ENCODE measurements at regions not wholly inside any gene's neighbourhood (a gene's known extent, or its start where the extent isn't known, plus 50 kb on each side); places are given as distances from the start of the nearest gene placed in this dataset.

DNA sequence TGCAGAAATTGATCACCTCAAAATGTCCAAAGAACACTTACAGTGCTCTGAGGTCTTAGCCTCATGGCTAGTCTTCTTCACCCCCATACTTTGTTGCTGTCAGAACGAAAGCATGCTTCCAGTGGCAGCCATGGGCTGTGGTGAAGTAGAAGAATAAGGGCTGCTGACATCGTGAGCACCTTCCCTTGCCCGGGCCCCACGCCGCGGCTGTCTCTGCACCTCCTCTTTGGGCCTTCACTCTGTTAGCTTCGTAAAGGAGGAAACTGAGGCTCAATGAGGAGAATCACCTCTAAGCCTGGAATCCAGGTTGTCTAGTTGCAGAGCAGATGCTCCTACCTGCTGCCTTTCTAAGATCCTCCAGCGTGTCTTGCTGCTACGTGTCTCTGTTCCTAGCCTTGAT is 139.5 kb upstream of the SLC28A3 start:
- TF ChIP-seq GATA3 (IDR thresholded peaks at IDR 0.05; ENCODE audit: low read depth, low read length): no peak
- no peak for TF ChIP-seq GATA2 (IDR thresholded peaks at IDR 0.05; ENCODE audit: low read depth, low read length)

DNA sequence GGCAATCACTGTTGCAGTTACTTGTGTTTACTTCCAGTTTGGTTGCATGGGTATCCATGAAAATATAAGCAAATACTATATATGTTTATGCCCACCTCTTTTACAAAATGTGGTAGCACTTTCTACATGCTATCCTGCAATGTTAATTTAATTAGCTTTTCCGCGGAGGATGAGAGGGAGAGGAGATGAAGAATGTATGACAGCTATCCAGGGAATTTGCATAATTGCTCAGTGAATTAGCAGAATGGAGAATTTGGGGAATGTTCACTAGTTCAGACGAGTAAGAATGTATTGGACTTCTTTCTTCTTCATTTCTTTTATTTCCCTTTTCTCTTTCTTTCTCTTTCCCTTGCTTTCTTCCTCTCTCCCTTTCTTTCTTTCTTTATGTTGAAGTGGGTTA is 140.7 kb upstream of the SLC28A3 start:
- TF ChIP-seq GATA2 (IDR thresholded peaks at IDR 0.05; ENCODE audit: low read depth, low read length) (no peak), GATA3 (IDR thresholded peaks at IDR 0.05; ENCODE audit: low read depth, low read length) (no peak)

DNA sequence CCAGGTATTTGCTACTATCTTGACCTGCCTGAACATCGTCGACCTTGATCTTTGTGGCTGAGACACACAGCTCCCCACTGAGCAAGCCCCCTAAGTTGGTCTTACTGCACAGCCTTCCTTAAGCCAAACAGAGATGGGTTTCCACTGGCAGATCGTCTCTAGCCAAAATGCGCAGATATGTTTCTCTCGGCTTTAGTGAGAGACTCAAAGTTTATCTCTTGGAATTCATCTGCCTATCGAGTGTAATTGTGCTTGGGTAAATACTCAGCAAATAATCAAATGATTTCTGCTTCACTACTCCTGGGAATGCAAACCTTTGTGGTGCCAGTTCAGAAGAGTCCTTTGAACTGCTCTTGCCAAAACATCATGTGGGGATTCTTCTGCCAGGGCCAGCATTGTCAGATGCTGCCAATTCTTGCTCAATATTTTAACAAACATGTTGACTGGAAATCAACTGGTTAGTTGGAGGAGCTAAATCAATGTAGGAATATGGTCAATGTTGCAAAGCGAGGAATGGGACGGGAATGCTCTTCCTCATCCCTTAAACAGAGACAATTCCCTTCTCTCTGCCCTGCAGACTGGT is 141.2 kb upstream of the SLC28A3 start:
- TF ChIP-seq GATA3 (IDR thresholded peaks at IDR 0.05; ENCODE audit: low read depth, low read length) (no peak), GATA2 (IDR thresholded peaks at IDR 0.05; ENCODE audit: low read depth, low read length) (no peak)

DNA sequence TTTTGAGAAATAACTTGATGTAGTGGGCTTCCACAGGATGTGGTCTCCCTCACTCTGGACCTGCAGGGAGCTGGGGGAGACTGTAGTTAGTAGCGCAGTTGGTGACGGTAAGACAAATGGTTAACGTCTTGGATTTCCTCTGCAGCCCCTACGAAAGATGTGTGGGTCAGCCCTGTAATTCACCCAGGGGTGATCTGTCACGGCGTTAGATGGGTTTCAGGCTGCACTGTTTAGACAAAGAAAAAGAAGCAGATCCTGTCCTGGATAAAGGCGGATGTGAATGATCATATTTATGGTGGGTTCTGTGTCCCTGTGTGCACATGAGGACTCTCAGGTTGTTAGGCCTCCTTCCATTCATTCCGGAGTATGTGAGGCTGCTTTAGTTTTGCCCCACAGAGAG is 142.0 kb upstream of the SLC28A3 start:
- no peak for TF ChIP-seq GATA2 (IDR thresholded peaks at IDR 0.05; ENCODE audit: low read depth, low read length)
- no peak for TF ChIP-seq GATA3 (IDR thresholded peaks at IDR 0.05; ENCODE audit: low read depth, low read length)

DNA sequence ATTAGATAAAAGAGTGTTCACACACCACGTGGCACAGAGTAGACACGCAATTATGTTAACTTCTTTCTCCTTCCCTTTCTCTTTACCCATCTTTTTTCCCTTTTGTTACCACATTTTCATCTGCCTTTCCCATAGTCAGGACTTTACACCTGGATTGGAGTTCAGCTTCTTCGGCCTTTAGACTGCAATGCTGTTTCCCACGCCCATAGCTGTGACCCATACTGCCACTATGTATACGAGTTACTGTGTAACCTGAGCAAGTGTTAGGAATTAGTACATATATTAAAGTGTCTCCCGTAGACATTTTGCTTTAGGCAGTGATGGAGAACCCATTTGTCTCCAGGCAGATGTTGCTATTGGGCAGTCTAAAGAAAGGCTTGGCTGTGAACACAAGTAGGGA is 143.6 kb upstream of the SLC28A3 start:
- TF ChIP-seq GATA2 (IDR thresholded peaks at IDR 0.05; ENCODE audit: low read depth, low read length) (no peak), GATA3 (IDR thresholded peaks at IDR 0.05; ENCODE audit: low read depth, low read length) (no peak)

DNA sequence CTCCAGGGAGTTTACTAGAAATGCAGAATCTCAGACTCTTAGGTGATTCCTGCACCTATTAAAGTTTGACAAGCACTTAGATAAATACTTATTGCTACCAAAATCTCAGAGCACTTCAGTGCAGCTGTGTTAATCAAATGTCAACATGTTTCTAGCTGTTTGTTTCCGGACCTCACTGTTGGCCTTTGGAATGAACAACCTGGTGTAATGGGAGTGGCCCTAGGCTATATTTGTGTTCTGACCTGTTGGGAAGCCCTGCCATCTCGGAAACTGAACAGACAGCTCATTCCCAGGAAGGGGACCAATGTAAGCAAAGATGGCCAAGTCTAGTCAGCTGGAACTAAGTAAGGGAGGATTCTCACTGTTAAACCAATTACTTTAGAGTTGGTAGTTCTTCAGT is 145.0 kb upstream of the SLC28A3 start:
- TF ChIP-seq GATA3 (IDR thresholded peaks at IDR 0.05; ENCODE audit: low read depth, low read length) (no peak), GATA2 (IDR thresholded peaks at IDR 0.05; ENCODE audit: low read depth, low read length) (no peak)

DNA sequence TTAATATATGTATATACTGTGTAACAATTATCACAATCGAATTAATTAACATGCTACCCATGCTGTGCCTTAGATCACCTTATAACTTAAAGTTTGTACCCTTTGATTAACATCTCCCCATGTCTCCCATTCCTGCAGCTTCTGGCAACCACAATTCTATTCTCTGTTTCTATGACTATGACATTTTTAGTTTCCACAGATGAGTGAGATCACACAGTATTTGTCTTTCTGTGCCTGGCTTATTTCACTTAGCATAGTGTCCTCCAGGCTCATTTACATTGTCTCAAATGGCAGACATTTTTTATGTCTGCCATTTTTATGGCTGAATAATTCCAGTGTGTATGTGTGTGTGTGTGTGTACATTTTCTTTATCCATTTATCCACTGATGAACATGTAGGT is 146.1 kb upstream of the SLC28A3 start:
- TF ChIP-seq GATA2 (IDR thresholded peaks at IDR 0.05; ENCODE audit: low read depth, low read length): no peak
- TF ChIP-seq GATA3 (IDR thresholded peaks at IDR 0.05; ENCODE audit: low read depth, low read length): no peak

DNA sequence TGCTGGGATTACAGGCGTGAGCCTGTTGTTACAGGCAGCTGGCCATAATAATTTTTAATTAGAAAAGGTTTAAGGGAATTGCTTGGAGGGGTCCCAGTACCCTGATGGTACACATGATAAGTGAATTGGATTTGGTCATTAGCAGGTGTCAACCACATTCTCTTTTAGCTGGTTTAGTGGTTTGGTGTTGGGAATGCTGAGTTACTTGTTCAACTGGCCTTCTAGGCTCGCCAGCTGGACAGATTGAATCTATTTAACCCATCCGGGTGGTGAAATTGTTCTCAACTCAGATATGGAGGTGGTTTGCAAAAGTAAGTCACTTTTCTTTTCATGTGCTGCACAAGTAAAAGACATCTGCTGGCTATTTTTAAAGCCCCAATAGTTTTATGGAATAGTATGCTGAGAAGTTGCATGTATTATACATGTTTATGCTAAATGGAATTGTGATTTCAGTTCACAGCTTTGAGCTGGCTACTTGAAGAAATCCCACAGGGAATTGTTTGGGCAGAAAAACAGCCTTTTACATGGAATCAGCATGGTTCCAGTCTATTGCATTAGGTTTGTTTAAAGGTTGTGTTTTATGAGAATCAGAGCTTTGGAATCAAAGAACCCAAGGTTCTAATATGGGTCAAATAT is 149.8 kb upstream of the SLC28A3 start:
- TF ChIP-seq GATA3 (IDR thresholded peaks at IDR 0.05; ENCODE audit: low read depth, low read length) (no peak), GATA2 (IDR thresholded peaks at IDR 0.05; ENCODE audit: low read depth, low read length) (no peak)

DNA sequence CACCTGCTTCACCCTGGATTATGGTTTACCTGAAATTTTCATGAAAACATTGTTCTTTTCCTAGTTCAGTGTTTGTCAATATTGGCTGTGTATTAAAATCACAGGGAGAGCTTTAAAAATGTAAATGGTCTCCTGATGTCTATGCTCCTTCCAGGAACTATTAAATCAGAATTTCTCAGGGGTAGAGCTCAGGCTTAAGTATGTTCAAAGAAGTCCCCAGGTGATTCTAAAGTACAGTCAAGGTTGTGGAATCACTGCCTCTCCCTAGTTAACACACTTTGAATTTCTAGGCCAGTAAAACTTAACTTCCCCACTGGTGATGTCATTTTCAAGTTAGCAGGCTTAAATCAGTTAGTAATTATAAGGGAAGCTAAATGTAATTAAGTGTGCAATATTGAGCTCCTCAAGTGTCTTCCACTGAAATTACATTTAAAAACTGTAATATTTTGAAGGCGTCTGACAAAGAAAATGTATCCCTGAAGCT is 150.3 kb upstream of the SLC28A3 start:
- TF ChIP-seq GATA2 (IDR thresholded peaks at IDR 0.05; ENCODE audit: low read depth, low read length): no peak
- TF ChIP-seq GATA3 (IDR thresholded peaks at IDR 0.05; ENCODE audit: low read depth, low read length): no peak

DNA sequence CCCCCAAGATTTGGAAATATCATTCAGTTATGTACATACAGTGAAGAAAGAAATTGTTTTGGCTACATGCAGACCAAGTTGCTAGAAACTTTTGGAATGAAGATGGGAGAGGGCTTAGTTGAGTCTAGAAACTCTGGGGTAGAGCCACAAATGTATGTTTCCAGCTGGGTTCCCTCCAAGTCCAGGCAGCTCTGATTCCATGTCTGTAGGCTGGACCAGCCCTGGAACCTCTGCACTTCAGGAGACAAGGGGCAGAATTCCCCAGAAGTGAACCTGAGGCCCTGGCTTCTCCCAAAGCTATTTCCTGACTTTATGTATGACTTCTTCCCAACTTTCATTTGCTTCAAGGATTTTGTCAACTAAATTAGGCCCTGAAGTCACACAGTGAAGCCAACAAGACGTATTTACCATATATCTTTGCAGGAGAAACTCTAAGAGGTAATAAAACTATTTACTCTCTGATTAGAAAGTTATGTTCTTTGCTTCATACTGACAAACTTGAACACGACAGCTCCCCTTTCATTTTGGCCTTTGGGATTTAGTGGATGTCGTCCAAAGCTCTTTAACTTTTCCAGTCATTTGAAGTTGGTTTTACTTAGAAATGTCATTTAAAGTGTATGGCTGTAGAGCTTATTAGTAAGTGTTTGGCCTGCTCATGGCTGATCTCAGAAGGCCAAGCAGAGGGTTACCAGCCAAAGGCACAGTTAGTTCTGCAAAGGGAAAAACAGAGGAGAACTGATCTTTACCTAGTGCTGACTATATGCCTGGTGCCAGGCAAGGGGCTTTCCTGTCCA is 152.0 kb upstream of the SLC28A3 start:
- TF ChIP-seq GATA2 (IDR thresholded peaks at IDR 0.05; ENCODE audit: low read depth, low read length) (no peak), GATA3 (IDR thresholded peaks at IDR 0.05; ENCODE audit: low read depth, low read length) (no peak)

DNA sequence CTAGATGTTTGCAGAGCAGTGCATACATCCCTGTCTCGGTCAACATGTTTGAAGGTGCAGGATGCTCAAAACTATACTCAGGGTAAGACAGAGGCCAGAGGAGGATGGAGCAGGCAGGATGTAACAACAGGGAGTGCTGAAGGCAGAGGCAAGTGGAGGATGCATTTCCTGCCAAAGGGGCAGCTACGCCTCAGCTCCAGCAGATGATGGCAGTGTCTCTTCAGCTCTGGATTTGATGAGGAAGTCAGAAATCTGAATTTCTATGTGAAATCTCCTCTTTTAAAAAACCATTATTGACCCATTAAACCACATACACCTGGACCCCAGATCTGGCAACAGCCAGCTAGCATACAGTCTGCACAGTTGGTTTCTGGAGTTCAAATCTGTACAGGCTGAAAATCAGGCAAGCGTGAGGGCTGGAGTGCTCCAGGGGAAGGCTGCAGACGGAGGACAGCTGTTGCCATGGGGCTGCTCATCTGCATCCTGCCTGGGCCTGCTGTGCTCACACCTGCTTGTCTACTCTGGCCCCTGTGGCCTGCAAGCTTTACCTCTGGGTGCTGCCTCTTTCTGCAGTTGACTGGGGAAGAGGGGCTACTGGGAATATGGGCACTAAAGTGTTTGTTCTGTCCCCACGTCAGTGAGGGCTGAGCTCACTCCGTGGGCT is 152.9 kb upstream of the SLC28A3 start:
- TF ChIP-seq GATA2 (IDR thresholded peaks at IDR 0.05; ENCODE audit: low read depth, low read length): no peak
- no peak for TF ChIP-seq GATA3 (IDR thresholded peaks at IDR 0.05; ENCODE audit: low read depth, low read length)

DNA sequence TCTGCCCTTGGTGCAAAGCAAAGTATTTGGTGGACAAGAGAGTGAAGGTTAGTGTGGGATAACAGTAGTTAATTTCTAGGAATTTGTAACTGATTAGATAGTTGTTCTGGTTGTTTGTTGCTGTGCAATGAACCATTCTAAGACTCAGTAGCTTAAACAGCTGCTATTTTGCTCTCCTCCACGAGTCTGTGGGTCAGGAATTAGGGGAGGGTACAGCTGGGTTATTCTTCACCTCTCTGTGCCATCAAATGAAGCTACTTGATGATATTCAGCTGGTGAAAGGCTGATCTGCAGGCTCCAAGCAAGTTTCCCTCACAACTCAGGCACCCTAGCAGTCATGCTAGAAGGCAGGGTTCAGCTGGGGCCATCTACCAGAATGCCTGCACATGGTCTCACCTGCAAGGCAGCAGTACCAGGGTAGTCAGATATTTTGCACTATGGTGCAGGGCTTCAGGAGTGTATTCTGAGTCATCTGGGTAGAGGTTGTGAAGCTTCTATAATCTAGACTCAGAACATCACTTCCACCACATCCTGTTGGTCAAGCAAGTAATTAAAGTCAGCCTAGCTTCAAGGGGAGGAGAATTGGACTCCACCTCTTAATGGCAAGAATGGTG is 159.5 kb upstream of the SLC28A3 start:
- TF ChIP-seq GATA3 (IDR thresholded peaks at IDR 0.05; ENCODE audit: low read depth, low read length) (no peak), GATA2 (IDR thresholded peaks at IDR 0.05; ENCODE audit: low read depth, low read length) (no peak)

DNA sequence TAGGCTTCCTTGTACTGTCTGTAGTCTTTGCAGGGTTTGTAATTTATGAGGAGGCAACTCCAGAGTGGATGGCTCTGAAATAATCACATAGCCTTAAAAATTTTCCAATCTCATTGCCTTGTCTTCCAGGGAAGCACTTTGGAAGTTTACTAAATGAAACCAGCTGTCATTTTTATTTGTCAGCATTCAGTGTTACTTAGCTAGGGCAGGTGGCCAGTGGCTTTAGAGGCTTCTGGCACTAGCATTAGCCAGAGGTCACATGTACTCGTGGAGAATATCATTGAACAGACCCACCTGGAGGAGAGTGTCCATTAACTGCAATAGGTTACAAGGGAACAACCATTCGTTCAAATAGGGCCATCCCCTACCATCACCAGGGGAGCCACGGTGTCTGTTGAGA is 160.3 kb upstream of the SLC28A3 start:
- TF ChIP-seq GATA2 (IDR thresholded peaks at IDR 0.05; ENCODE audit: low read depth, low read length): no peak
- TF ChIP-seq GATA3 (IDR thresholded peaks at IDR 0.05; ENCODE audit: low read depth, low read length): no peak

DNA sequence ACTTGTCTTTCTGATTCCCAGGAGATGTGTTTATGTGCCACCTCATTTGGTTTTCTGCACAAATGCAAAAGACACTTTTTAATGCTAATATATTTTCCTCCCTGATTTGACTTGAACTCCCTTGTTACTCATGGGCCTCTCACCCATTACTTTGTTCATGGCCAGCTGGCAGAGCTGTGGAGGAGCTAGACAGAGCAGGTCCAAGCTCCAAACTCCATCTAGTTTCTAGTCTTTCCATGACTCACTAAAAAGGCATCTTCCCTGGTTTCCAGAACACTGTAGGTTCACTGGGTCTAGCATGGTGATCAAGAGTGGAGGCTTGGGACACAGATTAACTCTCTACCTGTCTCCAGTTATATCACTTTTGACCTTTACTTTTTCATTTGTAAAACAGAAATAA is 161.0 kb upstream of the SLC28A3 start:
- no peak for TF ChIP-seq GATA3 (IDR thresholded peaks at IDR 0.05; ENCODE audit: low read depth, low read length)
- TF ChIP-seq GATA2 (IDR thresholded peaks at IDR 0.05; ENCODE audit: low read depth, low read length): no peak
